Umbilical cord (tissue), 1 donor: ENCODE measurements at regions not wholly inside any gene's neighbourhood (a gene's known extent, or its start where the extent isn't known, plus 50 kb on each side); places are given as distances from the start of the nearest gene placed in this dataset.

Experiments used
- DNase-seq: peaks from one replicate; pipeline ENCODE4 v3.0.0-alpha.2; 2015; ENCODE audit warnings: low spot score

- DNase-seq: no peak
These were observed 363.5 kb downstream of the CDH9 start for GRCh38 chr5:26674846-26675245.

- DNase-seq: no peak
These were observed 368.9 kb downstream of the CDH9 start for GRCh38 chr5:26669523-26669922.

- no peak for DNase-seq
These were observed 369.4 kb downstream of the CDH9 start for GRCh38 chr5:26669031-26669430.

- no peak for DNase-seq
These were observed 372.0 kb downstream of the CDH9 start for GRCh38 chr5:26666371-26666770.

GRCh38 chr5:26663500-26663899, 374.9 kb downstream of the CDH9 start:
- no peak for DNase-seq

- no peak for DNase-seq
These were observed 375.5 kb downstream of the CDH9 start for GRCh38 chr5:26662806-26663360.

- no peak for DNase-seq
These were observed 378.3 kb downstream of the CDH9 start for GRCh38 chr5:26660116-26660515.

GRCh38 chr5:26649000-26649399, 389.4 kb downstream of the CDH9 start:
- no peak for DNase-seq

- DNase-seq: no peak
These were observed 390.6 kb downstream of the CDH9 start for GRCh38 chr5:26647781-26648180.

- DNase-seq: no peak
These were observed 392.7 kb downstream of the CDH9 start for GRCh38 chr5:26645659-26646058.

- no peak for DNase-seq
These were observed 396.9 kb downstream of the CDH9 start for GRCh38 chr5:26641492-26641891.

GRCh38 chr5:26625099-26625498, 413.3 kb downstream of the CDH9 start:
- no peak for DNase-seq

GRCh38 chr5:26622947-26623346, 415.4 kb downstream of the CDH9 start:
- no peak for DNase-seq

GRCh38 chr5:26610577-26610976, 427.8 kb downstream of the CDH9 start:
- no peak for DNase-seq

GRCh38 chr5:26601563-26601962, 436.8 kb downstream of the CDH9 start:
- no peak for DNase-seq

GRCh38 chr5:26582350-26583045, 455.9 kb downstream of the CDH9 start:
- no peak for DNase-seq

GRCh38 chr5:26579712-26580111, 458.7 kb downstream of the CDH9 start:
- DNase-seq: no peak

- DNase-seq: no peak
These were observed 460.4 kb downstream of the CDH9 start for GRCh38 chr5:26578002-26578401.

GRCh38 chr5:26572480-26572879, 465.9 kb downstream of the CDH9 start:
- no peak for DNase-seq

GRCh38 chr5:26569929-26570258, 468.5 kb downstream of the CDH9 start:
- no peak for DNase-seq

GRCh38 chr5:26569241-26569928, 469.0 kb downstream of the CDH9 start:
- no peak for DNase-seq

GRCh38 chr5:26568316-26568715, 470.1 kb downstream of the CDH9 start:
- DNase-seq: no peak

- DNase-seq: no peak
These were observed 474.4 kb downstream of the CDH9 start for GRCh38 chr5:26563979-26564378.
